Dedifferentiated amniotic fluid mesenchymal stem cell (primary cell): ENCODE measurements at regions not wholly inside any gene's neighbourhood (a gene's known extent, or its start where the extent isn't known, plus 50 kb on each side); places are given as distances from the start of the nearest gene placed in this dataset.

Experiments used
- DNase-seq: peaks from one replicate; pipeline ENCODE4 v3.0.0-alpha.2; 2016; ENCODE audit errors: extremely low spot score

DNA sequence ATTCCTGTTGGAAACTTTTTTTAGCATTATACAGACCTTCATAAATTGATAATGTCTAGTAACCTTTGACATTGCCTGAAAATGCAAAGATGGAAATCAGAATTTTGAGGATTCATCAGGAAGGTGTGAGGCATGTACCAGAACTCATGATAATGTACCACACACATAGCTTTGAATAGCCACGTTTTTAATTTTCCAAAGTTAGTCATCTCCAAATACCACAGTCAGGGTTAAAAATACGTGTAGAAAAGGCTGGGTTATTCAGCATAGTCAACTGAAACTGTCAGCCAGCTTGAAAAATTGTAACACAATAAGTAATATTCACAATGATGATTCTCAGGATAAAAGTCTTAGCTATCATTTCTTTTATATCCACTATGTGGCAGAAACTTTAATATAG is 102.0 kb upstream of the THRB start:
- no peak for DNase-seq

- no peak for DNase-seq
Measured at GRCh38 chr3:24598695-24599470, 104.2 kb upstream of the THRB start.

DNA sequence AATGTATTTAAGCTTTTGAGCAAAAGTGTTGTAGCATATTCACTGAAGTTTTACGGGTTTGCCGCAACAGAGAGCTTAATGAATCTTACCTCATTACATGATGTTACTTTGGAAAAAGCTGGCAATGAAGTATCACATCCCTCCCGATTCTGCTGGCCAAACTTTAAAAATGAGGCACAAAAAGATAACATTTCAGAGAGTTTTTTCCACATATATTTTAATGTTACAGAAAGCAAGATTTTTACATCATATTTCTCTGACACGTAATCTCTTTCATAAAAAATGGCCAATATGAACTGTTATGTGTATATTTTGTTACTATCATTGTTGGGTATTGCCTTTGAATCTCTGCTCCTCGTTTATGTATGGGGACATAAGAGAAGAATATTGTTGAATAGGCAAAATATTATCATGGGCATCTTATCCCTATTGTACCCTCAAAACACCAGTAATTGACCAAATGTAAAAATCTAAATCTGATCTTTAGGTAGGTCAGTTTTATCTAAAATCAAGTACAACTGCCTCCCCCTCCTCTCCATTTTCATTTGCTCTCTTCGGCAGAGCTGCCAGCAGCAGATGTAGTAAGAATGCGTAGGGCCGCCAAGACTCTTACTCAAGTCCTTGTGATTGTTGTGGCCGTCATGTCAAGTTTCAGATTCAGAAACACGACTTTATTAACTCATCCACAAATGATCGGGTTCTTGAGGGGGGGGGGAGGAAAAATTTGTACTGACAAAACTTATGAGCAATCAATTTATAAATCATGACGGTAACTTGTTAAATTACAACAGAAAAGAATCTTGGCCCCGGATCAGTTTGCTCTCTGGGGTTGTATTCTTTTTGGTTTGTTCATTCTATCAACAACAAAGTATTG is 106.7 kb upstream of the THRB start:
- no peak for DNase-seq

DNA sequence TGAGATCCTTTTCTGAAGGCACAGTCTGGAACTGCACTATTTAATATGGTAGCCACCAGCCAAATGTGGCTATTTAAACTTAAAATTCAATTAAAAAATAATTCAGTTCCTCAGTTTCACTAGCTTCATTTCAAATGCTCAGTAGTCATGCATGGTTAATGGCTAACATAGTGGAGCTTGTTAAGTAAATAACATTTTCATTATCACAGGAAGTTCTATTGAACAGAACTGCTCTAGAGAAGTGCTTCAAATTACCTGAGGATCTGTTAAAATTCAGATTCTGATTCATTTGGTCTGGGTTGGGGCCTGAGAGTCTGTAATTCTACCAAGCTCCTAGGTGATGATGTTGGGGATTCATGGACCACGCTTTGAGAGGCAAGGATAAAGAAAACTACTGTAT is 109.6 kb upstream of the THRB start:
- DNase-seq: no peak

DNA sequence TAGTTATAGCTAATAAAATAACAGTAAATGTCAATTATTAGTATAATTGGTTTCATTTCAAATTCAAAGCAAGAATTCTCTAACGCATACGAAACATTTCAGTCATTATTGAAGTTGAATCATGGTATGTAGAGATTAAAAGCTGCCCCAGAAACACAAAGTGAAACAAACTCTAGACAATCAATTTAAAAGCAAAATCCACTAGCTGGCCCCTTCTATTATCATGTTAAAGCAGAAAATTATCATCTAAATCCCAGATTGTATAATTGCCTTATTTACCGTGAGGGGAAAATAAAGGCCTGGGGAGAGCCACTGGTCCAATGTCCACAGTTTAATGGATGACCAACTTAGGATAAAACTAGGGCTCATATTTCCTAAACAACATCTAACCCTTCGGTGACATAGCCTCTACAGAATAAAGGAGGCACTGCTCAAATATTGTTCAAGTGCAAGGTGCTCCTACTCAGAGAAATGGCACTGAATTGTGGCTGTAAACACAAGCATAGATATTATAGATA is 110.9 kb upstream of the THRB start:
- DNase-seq: no peak

DNA sequence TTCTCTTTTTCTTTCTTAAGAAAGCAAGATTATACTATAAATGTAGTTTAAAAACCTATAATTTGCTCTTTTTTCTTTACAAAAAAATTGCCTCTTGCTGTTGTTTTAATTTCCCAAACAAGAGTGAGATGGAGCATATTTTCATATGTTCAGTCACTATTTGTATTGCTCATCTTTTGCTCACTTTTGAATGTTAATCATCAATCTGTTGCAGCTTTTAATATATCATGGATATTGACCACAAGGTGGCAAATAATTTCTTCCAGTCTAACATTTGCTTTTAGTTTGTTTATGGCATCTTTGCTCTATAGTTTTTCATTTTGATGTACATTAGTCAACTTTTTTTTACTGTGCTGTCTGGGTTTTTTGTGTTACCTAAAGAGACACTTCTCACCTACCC is 112.6 kb upstream of the THRB start:
- DNase-seq: no peak

DNA sequence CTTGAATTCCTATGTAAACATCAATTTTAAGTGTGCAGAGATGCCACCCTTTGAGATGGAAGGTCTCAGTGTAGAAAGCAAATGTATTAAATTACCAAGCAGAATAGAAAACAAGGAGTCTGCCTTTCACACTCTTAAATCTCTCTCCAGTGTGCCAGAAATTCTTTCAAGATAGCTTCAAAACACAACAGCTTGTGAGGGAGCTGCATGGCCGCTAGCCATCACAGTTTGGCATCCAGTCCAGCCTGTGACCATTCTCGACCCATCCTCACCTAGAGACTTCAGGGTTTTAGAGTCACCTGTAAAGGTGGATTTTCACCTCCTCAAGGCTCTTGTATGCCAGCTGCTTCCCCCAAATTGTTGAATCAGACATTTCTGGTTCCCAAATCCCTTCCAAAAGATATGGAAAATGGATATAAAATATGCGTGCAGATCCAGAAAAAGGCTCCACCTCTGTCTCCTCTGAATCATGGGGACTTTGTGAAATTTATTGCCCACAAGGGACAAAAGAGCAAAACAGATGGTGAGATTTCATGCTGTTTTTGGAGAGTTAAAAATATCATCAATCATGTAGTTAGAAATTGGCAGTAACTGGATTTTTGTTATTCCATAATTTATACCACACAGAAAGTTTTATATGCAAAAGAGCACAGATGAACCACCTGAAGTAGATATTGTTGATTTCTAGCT is 114.2 kb upstream of the THRB start:
- no peak for DNase-seq

GRCh38 chr3:24614359-24614758 is 119.7 kb upstream of the THRB start:
- DNase-seq: no peak

GRCh38 chr3:24615177-24615576 is 120.5 kb upstream of the THRB start:
- DNase-seq: no peak

GRCh38 chr3:24616110-24616829 is 121.6 kb upstream of the THRB start:
- DNase-seq: no peak

- DNase-seq: no peak
Measured at GRCh38 chr3:24622138-24622537, 127.5 kb upstream of the THRB start.

GRCh38 chr3:24622696-24623225 is 128.1 kb upstream of the THRB start:
- no peak for DNase-seq

GRCh38 chr3:24623657-24624056 is 129.0 kb upstream of the THRB start:
- no peak for DNase-seq

DNA sequence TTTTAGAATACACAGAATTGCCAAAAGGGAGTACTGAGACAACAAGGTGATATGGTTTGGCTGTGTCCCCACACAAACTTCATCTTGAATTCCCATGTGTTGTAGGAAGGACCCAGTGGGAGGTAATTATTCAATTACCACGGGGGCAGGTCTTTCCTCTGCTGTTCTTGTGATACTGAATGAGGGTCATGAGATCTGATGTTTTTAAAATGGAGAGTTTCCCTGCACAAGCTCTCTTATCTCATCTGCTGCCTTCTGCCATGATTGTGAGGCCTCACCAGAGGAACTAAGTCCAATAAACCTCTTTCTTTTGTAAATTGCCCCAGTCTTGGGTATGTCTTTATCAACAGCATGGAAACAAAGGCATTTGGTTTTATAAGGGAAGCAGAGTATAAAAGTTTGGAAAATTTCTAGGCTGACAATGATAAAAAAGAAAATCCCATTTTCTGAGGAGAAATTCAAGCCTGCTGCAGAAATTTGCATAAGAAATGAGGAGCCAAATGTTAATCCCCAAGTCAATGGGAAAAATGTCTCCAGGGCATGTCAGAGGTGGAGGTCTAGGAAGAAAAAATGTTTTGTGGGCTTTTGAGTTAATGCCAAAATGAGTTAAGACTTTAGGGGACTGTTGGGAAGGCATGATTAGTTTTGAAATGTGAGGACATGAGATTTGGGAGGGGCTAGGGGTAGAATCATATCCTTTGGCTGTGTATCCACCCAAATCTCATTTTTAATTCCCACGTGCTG is 130.5 kb upstream of the THRB start:
- DNase-seq: no peak

DNA sequence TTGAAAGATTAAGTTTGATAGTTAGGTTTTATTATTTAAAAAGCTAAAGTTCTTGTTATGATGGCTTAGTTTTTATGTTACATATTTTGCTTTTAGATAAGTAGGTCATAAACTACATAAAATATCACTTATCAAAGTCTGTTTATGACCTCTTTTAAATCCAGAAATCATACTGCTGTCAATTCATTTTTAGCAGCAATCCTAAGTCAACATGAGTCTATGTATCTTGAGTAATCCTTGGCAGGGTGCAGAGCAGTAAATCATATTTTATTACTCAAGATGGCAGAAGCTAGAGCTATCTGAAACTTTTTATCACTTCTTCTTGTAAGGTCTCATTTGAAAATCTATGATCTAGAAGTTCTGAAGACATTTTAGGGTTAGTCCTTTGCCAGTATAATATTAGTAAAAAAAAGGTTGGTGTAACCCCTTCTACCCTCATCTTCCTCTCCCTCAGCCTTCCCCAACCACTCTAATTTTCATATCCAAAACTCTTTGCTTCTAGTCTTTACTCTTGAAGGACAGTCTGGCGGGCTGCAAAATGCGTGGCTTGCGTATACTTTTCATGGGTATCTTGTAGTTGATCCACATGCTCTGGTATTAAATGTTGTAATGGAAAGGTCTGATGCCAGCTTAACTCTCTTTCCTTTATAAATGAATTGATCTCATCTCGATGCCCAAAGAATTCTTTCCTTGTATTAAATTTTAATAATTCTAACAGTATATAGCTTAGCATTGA is 134.0 kb upstream of the THRB start:
- no peak for DNase-seq

- no peak for DNase-seq
Measured at GRCh38 chr3:24631481-24631880, 136.8 kb upstream of the THRB start.

- DNase-seq: no peak
Measured at GRCh38 chr3:24639061-24639460, 144.4 kb upstream of the THRB start.

DNA sequence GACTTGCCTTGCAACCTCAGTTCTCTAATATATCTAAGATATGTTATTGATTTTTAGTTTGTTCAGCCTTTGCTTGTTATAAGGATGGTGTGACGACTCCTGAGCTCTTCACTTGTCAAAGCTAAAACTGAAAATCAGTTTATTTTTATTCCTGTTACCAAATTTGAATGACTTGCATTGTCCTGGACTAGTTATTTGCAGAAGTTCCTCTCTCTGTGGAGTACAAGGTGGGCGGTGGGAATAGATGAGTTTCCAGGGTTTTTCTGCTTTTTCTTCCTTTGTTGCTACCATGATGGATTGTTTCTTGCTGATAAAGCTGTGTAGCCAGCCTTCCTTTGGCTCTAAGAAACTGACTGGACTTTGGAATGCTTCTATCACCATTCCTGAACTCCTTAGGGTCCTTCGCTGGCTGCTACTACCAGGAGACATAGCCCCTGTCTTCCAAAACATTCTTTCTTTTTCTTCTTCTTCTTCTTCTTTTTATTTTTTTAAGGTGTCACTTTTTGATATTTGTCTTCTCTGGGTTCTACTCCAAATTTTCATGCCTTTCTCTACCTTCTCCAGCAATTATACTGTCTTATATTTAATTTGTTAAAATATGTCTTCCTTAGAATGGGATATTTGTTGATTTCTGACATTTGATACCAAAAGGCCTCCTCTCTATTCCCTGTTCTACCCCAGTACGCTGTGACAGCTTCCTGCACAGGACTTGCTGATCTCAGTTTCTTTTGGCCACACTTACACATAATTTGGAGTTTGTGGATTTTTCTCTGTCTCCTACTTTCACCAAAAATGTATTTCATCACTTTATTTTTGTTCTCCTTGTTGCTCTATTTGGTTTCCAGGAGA is 145.1 kb upstream of the THRB start:
- DNase-seq: no peak

DNA sequence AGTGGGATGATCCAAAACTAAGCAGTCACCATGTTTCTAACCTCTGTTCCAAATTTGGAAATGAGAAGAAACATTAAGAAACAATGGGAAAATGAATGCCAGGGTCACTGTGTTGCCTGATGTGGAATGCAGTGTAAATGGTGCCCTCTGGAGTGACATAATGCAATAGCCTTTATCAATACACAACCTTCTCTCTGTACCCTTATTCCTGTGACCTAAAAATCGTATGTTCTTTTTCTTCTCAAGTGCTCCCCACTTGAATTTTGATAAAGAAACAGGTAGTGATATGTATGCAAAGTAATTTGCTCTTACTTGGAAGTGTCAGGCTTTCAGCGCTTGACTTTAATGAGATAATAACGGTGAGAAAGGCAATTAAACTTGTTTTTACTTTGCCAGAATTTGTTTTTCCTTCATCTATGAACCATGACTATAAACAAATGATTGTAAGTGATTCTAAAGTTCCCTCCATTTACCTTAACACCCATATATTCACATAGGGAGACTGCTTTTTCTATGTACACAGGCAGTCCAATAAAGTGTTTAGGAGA is 145.8 kb upstream of the THRB start:
- DNase-seq: no peak
